Panc1 (cell line): ENCODE measurements at regions not wholly inside any gene's neighbourhood (a gene's known extent, or its start where the extent isn't known, plus 50 kb on each side); places are given as distances from the start of the nearest gene placed in this dataset.

Experiments used
- ATAC-seq: fragments of 200-7000 bp; cut with Tn5 transposase; 2 replicates; pipeline ENCODE4 v1.9.1; 2020; ENCODE audit warnings: mild to moderate bottlenecking, moderate library complexity
- BruUV-seq: library from RNA; stranded (reverse); fragments of 400-500 nt; replicated peaks from 2 replicates; lab custom pipeline; 2021; lab: Mats Ljungman, UMichigan
- CTCF ChIA-PET: fragments of 300-600 bp; sonication (Branson Sonifier 250); formaldehyde crosslinking; loops from one replicate; lab custom pipeline; 2022; ENCODE audit warnings: antibody characterized with exemption; lab: Charles Lee
- POLR2A ChIA-PET: fragments of 300-600 bp; sonication (Branson Sonifier 250); formaldehyde crosslinking; loops from one replicate; lab custom pipeline; 2022; ENCODE audit warnings: antibody characterized with exemption; lab: Charles Lee
- DNase-seq: peaks from one replicate; pipeline ENCODE4 v3.0.0-alpha.2; 2010; ENCODE audit warnings: low read depth, low spot score
- H3K27ac ChIP-seq: 2 replicates; pipeline ENCODE4 v1.5.1; 2011; ENCODE audit warnings: mild to moderate bottlenecking, low read length, inconsistent platforms
- H3K27me3 ChIP-seq: fragments of 200-500 bp; sonication (Bioruptor generic); 2 replicates; pipeline ENCODE4 v1.6.0; 2014; ENCODE audit warnings: low read length, inconsistent platforms; ENCODE audit not compliant: control insufficient read depth, insufficient read depth
- H3K36me3 ChIP-seq: fragments of 200-500 bp; sonication (Bioruptor generic); 2 replicates; pipeline ENCODE4 v1.5.1; 2014; ENCODE audit warnings: inconsistent platforms, mild to moderate bottlenecking, low read length, moderate library complexity; ENCODE audit not compliant: control insufficient read depth, insufficient read depth
- H3K4me1 ChIP-seq: 2 replicates; pipeline ENCODE4 v1.5.1; 2011; ENCODE audit warnings: inconsistent platforms, mild to moderate bottlenecking, low read length, moderate library complexity; ENCODE audit not compliant: control insufficient read depth, insufficient read depth
- H3K4me3 ChIP-seq, 2 experiments: 2 replicates each; pipeline ENCODE4 v1.5.1; 2011 to 2012; ENCODE audit warnings: low read depth in 2 of 2, low read length in 2 of 2, mild to moderate bottlenecking in 2 of 2, inconsistent platforms in 1 of 2, moderate library complexity in 1 of 2
- H3K9me3 ChIP-seq: fragments of 200-500 bp; sonication (Bioruptor generic); 2 replicates; pipeline ENCODE4 v1.5.1; 2014; ENCODE audit warnings: low read depth, mild to moderate bottlenecking, inconsistent platforms, low read length, moderate library complexity; ENCODE audit not compliant: control insufficient read depth, insufficient read depth
- CTCF ChIP-seq: fragments of 450-650 bp; IDR thresholded peaks from 2 replicates; pipeline ENCODE4 v1.5.1; 2017; ENCODE audit warnings: mild to moderate bottlenecking
- POLR2AphosphoS5 ChIP-seq: IDR thresholded peaks from 2 replicates; pipeline ENCODE4 v1.6.1; 2012; ENCODE audit warnings: mild to moderate bottlenecking, low read depth, low read length, moderate library complexity
- REST ChIP-seq, 2 experiments: IDR thresholded peaks; 2 replicates each; pipeline ENCODE4 v1.6.1; 2011 to 2012; ENCODE audit warnings: low read depth in 2 of 2, control low read depth in 1 of 2, low read length in 1 of 2, mild to moderate bottlenecking in 1 of 2, moderate library complexity in 1 of 2; ENCODE audit not compliant: insufficient read depth in 1 of 2
- TCF7L2 ChIP-seq: IDR thresholded peaks from 2 replicates; pipeline ENCODE4 v1.6.1; 2011; ENCODE audit warnings: mild to moderate bottlenecking, low read depth, low read length, inconsistent platforms
- in situ Hi-C: cut with HindIII; loops from 2 replicates; pipeline ENCODE4 v1.10.0; 2016; ENCODE audit warnings: low sequenced_read_pairs, low pct_unique_long_range_greater_than_20kb
- intact Hi-C: fragments of 100-400 bp; cut with micrococcal nuclease; formaldehyde crosslinking; loops from one replicate; pipeline ENCODE4 v1.10.0; 2022; ENCODE audit not compliant: unreplicated experiment

- no peak overlapping the region for H3K4me3 ChIP-seq
- TF ChIP-seq CTCF = 0 out of 2 replicates have a peak, but pooled peaks have one; percentile 9
- no peak for TF ChIP-seq REST (IDR thresholded peaks at IDR 0.05; ENCODE audit: insufficient read depth in 1 of 2, low read depth in 2 of 2, low read length in 1 of 2)
- no peak for TF ChIP-seq POLR2AphosphoS5
- no peaks in the 10 kb centered on the region; the same call in 1 of the 2 replicates for H3K27me3 ChIP-seq
- ChIA-PET CTCF (no interaction called here), POLR2A (no interaction called here)
- no peak overlapping the region for H3K27ac ChIP-seq
- intact Hi-C loops (no loop called here), in situ Hi-C loops (no loop called here)
- no TSS peak for BruUV-seq
- no peak for DNase-seq
- no peak for ATAC-seq
- H3K9me3 ChIP-seq = no peaks in the 10 kb centered on the region
- no peaks in the 10 kb centered on the region for H3K4me1 ChIP-seq
- no peaks in the 10 kb centered on the region for H3K36me3 ChIP-seq
These were observed 416.2 kb downstream of the ENC1 start for GRCh38 chr5:74224331-74224730.

- ATAC-seq = no peak
- in situ Hi-C loops = no loop called here
- H3K27ac ChIP-seq = no peak overlapping the region
- no peaks in the 10 kb centered on the region for H3K36me3 ChIP-seq
- POLR2A ChIA-PET = no interaction called here
- intact Hi-C loops = no loop called here
- TF ChIP-seq REST (IDR thresholded peaks at IDR 0.05; ENCODE audit: insufficient read depth in 1 of 2, low read depth in 2 of 2, low read length in 1 of 2) (no peak), CTCF (no peak), TCF7L2 (no peak)
- no peaks in the 10 kb centered on the region for H3K4me1 ChIP-seq
- no peak overlapping the region for H3K4me3 ChIP-seq
- DNase-seq = no peak
- no peaks in the 10 kb centered on the region for H3K9me3 ChIP-seq
- CTCF ChIA-PET = no interaction called here
- H3K27me3 ChIP-seq = no peaks in the 10 kb centered on the region; the same call in 1 of the 2 replicates
- no TSS peak for BruUV-seq
These were observed 417.7 kb downstream of the ENC1 start for GRCh38 chr5:74222806-74223205.
